Effector memory CD8-positive, alpha-beta T cell (primary cell): ENCODE measurements at regions not wholly inside any gene's neighbourhood (a gene's known extent, or its start where the extent isn't known, plus 50 kb on each side); places are given as distances from the start of the nearest gene placed in this dataset.

Experiments
- ATAC-seq: fragments of 150-1000 bp; cut with Tn5 transposase; replicated peaks from 2 replicates; pipeline ENCODE4 v1.10.0; 2021; ENCODE audit warnings: mild to moderate bottlenecking, moderate library complexity
- DNase-seq, 3 experiments: peaks; one replicate each; pipeline ENCODE4 v3.0.0; 2021
- H3K27ac Mint-ChIP-seq, 2 donors: one replicate each; pipeline ENCODE4 v1.8.0; 2022; ENCODE audit warnings: mild to moderate bottlenecking in 2 of 2, mixed read lengths in 2 of 2, moderate library complexity in 2 of 2
- H3K27me3 Mint-ChIP-seq, 2 donors: one replicate each; pipeline ENCODE4 v1.8.0; 2022; ENCODE audit warnings: mixed read lengths in 2 of 2
- H3K36me3 Mint-ChIP-seq: one replicate; pipeline ENCODE4 v1.8.0; 2022; ENCODE audit warnings: mild to moderate bottlenecking, moderate library complexity, mixed read lengths; ENCODE audit not compliant: insufficient read depth
- H3K4me1 Mint-ChIP-seq, 2 donors: one replicate each; pipeline ENCODE4 v1.8.0; 2022; ENCODE audit warnings: low read depth in 2 of 2, mixed read lengths in 2 of 2
- H3K4me3 Mint-ChIP-seq, 2 donors: one replicate each; pipeline ENCODE4 v1.8.0; 2022; ENCODE audit warnings: mild to moderate bottlenecking in 2 of 2, mixed read lengths in 2 of 2, moderate library complexity in 2 of 2
- H3K9me3 Mint-ChIP-seq, 2 donors: one replicate each; pipeline ENCODE4 v1.8.0; 2022; ENCODE audit warnings: mixed read lengths in 2 of 2

DNA sequence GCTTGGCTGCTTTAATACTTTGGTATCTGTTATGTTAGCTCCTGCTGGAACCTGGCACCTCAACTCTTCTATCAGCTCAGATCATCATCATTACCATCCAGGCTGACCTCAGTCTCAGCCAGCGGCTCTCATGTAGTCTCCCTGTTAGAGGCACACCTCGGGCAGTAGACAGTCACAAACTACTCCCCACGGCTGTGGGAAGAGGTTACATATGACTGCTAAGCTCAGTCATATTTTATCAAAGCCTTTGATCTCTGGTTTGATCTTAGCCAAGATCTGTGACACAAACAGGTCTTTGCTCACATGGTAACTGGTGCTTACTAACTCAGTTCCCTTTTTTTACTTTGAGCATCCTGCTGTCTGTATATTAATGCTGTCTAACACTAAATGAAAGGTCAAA is 384.9 kb downstream of the CENPC start:
- peaks cover 11 to 15% of the 10 kb centered on the region in 2 donors for H3K9me3 Mint-ChIP-seq
- no peaks in the 10 kb centered on the region for H3K36me3 Mint-ChIP-seq
- H3K4me3 Mint-ChIP-seq = no peak overlapping the region
- no peak overlapping the region for H3K27ac Mint-ChIP-seq
- no peaks in the 10 kb centered on the region for H3K4me1 Mint-ChIP-seq
- DNase-seq (no peak), ATAC-seq (no peak)
- H3K27me3 Mint-ChIP-seq = no peaks in the 10 kb centered on the region

DNA sequence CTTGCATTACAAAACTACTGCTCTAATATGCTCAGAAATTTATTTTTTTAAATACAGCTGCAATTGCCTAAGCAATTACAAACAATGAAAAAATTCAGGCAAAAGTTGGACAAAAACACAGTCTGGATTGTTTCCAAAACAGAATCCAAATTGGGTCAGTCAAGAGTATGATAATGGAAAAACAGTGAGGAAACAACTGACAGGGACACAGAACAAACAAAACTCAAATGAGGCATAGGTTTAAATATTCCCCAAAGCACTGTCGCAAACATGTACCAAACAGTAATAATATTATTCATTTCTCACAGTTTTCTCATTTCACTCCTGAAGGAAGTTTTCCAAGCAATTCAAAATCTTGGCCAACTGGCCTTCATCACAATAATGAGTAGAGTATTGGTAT is 386.6 kb downstream of the CENPC start:
- DNase-seq (no peak), ATAC-seq (no peak)
- Mint-ChIP-seq H3K9me3 (peaks cover 8 to 18% of the 10 kb centered on the region in 2 donors), H3K4me3 (no peak overlapping the region), H3K4me1 (no peaks in the 10 kb centered on the region), H3K36me3 (no peaks in the 10 kb centered on the region), H3K27me3 (no peaks in the 10 kb centered on the region), H3K27ac (no peak overlapping the region)

GRCh38 chr4:67152976-67153375 is 392.3 kb downstream of the CENPC start:
- no peaks in the 10 kb centered on the region for H3K27me3 Mint-ChIP-seq
- no peak overlapping the region for H3K4me3 Mint-ChIP-seq

DNA sequence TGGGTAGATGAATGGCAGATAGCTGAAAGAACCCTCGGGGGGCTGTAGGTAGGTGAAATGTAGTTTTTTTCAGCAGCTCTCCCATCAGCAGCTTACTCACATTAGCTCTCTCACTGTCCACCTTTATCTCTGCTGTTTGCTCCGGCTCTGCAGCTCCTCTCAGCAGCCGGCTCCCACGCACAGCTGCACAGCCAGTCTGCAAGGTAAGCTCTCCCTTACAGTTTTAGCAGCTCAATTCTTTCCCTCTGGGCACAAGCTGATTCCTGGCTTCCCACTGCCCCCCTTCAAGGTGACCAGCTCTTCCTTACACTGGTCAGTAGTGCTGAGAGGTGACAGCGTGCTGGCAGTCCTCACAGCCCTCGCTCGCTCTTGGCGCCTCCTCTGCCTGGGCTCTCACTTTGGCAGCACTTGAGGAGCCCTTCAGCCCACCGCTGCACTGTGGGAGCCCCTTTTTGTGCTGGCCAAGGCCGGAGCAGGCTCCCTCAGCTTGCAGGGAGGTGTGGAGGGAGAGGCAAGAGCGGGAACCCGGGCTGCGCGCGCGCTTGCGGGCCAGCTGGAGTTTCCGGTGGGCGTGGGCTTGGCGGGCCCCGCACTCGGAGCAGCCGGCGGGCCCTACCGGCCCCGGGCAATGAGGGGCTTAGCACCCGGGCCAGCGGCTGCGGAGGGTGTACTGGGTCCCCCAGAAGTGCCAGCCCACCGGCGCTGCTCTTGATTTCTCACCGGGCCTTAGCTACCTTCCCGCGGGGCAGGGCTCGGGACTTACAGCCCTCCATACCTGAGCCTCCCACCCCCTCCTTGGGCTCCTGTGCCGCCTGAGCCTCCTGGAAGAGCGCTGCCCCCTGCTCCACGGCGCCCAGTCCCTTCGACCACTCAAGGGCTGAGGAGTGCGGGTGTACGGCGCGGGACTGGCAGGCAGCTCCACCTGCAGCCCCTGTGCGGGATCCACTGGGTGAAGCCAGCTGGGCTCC is 393.6 kb downstream of the CENPC start:
- H3K27me3 Mint-ChIP-seq = no peaks in the 10 kb centered on the region
- no peak overlapping the region for H3K27ac Mint-ChIP-seq
- ATAC-seq (no peak), DNase-seq (no peak)
- no peaks in the 10 kb centered on the region for H3K36me3 Mint-ChIP-seq
- H3K4me3 Mint-ChIP-seq = no peak overlapping the region
- H3K4me1 Mint-ChIP-seq = no peaks in the 10 kb centered on the region
- H3K9me3 Mint-ChIP-seq = peaks cover 5 to 11% of the 10 kb centered on the region in 2 donors

More at GRCh38 chr4:67152976-67153375, 392.3 kb downstream of the CENPC start:
- DNase-seq (no peak), ATAC-seq (no peak)
- H3K36me3 Mint-ChIP-seq = no peaks in the 10 kb centered on the region
- no peaks in the 10 kb centered on the region for H3K4me1 Mint-ChIP-seq
- peaks cover 5 to 18% of the 10 kb centered on the region in 2 donors for H3K9me3 Mint-ChIP-seq
- no peak overlapping the region for H3K27ac Mint-ChIP-seq

GRCh38 chr4:67141586-67141985 is 403.7 kb downstream of the CENPC start:
- Mint-ChIP-seq H3K4me3 (no peak overlapping the region), H3K27ac (no peak overlapping the region), H3K36me3 (no peaks in the 10 kb centered on the region), H3K9me3 (peaks cover 0 to 4% of the 10 kb centered on the region in 2 donors), H3K4me1 (no peaks in the 10 kb centered on the region), H3K27me3 (no peaks in the 10 kb centered on the region)
- ATAC-seq (no peak), DNase-seq (no peak)

- no peak for DNase-seq
- Mint-ChIP-seq H3K4me1 (no peaks in the 10 kb centered on the region), H3K36me3 (no peaks in the 10 kb centered on the region), H3K27me3 (no peaks in the 10 kb centered on the region), H3K4me3 (no peak overlapping the region), H3K9me3 (peaks cover 0 to 3% of the 10 kb centered on the region in 2 donors), H3K27ac (no peak overlapping the region)
- no peak for ATAC-seq
Observed at GRCh38 chr4:67134616-67135015, 410.7 kb downstream of the CENPC start.

- H3K9me3 Mint-ChIP-seq = peaks cover 0 to 3% of the 10 kb centered on the region in 2 donors
- DNase-seq (no peak), ATAC-seq (no peak)
- H3K27ac Mint-ChIP-seq = no peak overlapping the region
- no peaks in the 10 kb centered on the region for H3K36me3 Mint-ChIP-seq
- H3K4me1 Mint-ChIP-seq = no peaks in the 10 kb centered on the region
- no peaks in the 10 kb centered on the region for H3K27me3 Mint-ChIP-seq
- no peak overlapping the region for H3K4me3 Mint-ChIP-seq
Observed at GRCh38 chr4:67133162-67133561, 412.1 kb downstream of the CENPC start.

DNA sequence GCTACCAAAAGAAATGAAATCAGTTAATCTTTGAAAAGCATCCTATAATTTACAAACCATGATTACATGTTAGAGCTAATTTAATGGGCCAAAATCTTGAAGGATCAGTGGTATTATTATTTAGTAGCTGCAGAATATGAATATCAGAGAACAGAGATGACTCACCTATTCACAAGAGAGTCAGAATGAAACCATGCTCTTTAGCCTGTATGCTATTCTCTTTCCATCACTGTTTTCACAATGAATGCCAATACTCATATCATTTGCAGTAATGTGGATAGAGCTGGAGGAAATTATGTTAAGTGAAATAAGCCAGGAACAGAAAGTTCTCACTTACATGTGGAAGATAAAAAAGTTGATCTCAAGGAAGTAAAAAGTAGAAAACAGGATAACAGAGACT is 414.1 kb downstream of the CENPC start:
- Mint-ChIP-seq H3K36me3 (no peaks in the 10 kb centered on the region), H3K27ac (no peak overlapping the region), H3K27me3 (no peaks in the 10 kb centered on the region), H3K4me1 (no peaks in the 10 kb centered on the region), H3K9me3 (peaks cover 0 to 3% of the 10 kb centered on the region in 2 donors), H3K4me3 (no peak overlapping the region)
- no peak for ATAC-seq
- no peak for DNase-seq

DNA sequence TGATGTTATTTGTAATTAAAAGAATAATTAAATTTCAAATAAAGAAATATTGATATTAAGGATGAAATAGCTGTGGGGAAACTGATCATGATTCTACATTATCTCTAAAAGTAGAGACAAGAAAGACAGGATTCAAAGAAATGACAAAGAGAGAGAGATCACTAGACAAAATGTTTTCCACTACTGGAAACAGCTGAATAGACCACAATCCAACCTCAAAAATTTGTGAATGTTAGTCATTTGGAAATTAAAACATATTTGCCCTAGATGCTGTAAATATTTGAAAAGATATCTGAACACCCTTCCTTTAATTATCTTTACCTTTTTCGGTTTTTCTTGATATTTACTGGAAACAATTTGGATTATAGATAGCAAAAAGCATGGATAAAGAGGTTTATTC is 414.9 kb downstream of the CENPC start:
- no peaks in the 10 kb centered on the region for H3K36me3 Mint-ChIP-seq
- H3K27ac Mint-ChIP-seq = no peak overlapping the region
- no peak for ATAC-seq
- H3K9me3 Mint-ChIP-seq = peaks cover 0 to 3% of the 10 kb centered on the region in 2 donors
- DNase-seq = no peak
- no peaks in the 10 kb centered on the region for H3K4me1 Mint-ChIP-seq
- H3K27me3 Mint-ChIP-seq = no peaks in the 10 kb centered on the region
- H3K4me3 Mint-ChIP-seq = no peak overlapping the region

GRCh38 chr4:67126570-67126969 is 418.7 kb downstream of the CENPC start:
- Mint-ChIP-seq H3K36me3 (peaks cover 3% of the 10 kb centered on the region), H3K27ac (no peak overlapping the region), H3K9me3 (peaks cover 0 to 3% of the 10 kb centered on the region in 2 donors), H3K4me1 (no peaks in the 10 kb centered on the region), H3K4me3 (no peak overlapping the region), H3K27me3 (no peaks in the 10 kb centered on the region)
- DNase-seq = no peak
- no peak for ATAC-seq

- H3K27ac Mint-ChIP-seq = no peak overlapping the region
- no peak for DNase-seq
- H3K4me3 Mint-ChIP-seq = no peak overlapping the region
- H3K27me3 Mint-ChIP-seq = no peaks in the 10 kb centered on the region
- H3K4me1 Mint-ChIP-seq = no peaks in the 10 kb centered on the region
- ATAC-seq = no peak
- H3K36me3 Mint-ChIP-seq = peaks cover 3% of the 10 kb centered on the region
- H3K9me3 Mint-ChIP-seq = peaks cover 0 to 5% of the 10 kb centered on the region in 2 donors
Observed at GRCh38 chr4:67125636-67126514, 419.4 kb downstream of the CENPC start.

GRCh38 chr4:67124716-67125115 is 420.6 kb downstream of the CENPC start:
- peaks cover 0 to 4% of the 10 kb centered on the region in 2 donors for H3K9me3 Mint-ChIP-seq
- H3K36me3 Mint-ChIP-seq = peaks cover 5% of the 10 kb centered on the region
- no peak for DNase-seq
- H3K27ac Mint-ChIP-seq = no peak overlapping the region
- no peak for ATAC-seq
- H3K4me1 Mint-ChIP-seq = no peaks in the 10 kb centered on the region
- no peak overlapping the region for H3K4me3 Mint-ChIP-seq
- no peaks in the 10 kb centered on the region for H3K27me3 Mint-ChIP-seq

DNA sequence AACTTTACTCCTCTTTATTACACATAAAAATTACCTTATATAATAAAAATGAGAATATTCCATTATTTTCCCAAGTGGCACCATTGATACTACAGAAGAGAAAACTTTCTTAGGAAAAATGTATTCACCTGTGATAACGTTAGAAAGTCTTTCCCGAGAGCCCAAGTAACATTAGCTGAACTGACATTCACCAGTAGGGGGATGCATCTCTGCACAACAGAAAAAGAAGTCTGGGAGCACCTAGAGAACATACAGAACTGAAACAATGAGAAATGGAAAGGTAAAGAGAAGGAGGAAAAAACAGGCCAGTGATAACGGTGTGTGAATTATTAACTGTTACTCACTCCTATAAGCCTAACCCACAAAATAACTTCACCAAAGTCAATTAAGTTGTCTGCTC is 423.3 kb downstream of the CENPC start:
- Mint-ChIP-seq H3K4me3 (no peak overlapping the region), H3K27ac (no peak overlapping the region), H3K9me3 (peaks cover 0 to 2% of the 10 kb centered on the region in 2 donors), H3K4me1 (no peaks in the 10 kb centered on the region), H3K27me3 (no peaks in the 10 kb centered on the region), H3K36me3 (peaks cover 5% of the 10 kb centered on the region)
- ATAC-seq (no peak), DNase-seq (no peak)
